ENCODE measurements at regions not wholly inside any gene's neighbourhood (a gene's known extent, or its start where the extent isn't known, plus 50 kb on each side); places are given as distances from the start of the nearest gene placed in this dataset.

DNA sequence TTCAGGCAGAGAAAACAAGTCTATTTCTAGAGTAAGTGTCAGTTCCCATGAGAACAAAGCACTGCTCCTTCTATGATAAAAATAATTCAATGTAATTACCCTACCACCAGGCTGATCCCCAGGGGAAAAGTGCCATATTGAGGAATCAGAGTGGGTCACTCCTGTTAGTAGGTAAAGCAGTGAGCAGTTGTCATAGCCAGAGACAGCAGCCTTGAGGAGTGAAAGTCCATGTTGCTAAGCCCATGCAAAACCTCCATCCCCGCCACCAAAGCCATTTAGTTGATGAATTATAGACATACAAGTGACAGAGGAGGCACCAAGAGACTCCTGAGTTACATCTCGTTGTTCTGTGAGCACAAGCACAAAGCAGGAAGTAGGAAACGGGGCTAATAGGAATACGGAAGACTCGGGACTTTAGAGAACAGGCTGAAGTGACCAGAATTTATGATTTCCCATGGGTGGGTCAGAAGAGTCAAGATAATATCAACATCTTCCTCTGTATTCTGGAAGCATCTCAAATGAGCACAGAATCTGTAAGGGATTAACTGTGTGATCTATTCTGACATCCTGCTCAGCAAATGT is 197.9 kb downstream of the MAFB start:
- no peak for DNase-seq (ENCODE audit: low spot score)

DNA sequence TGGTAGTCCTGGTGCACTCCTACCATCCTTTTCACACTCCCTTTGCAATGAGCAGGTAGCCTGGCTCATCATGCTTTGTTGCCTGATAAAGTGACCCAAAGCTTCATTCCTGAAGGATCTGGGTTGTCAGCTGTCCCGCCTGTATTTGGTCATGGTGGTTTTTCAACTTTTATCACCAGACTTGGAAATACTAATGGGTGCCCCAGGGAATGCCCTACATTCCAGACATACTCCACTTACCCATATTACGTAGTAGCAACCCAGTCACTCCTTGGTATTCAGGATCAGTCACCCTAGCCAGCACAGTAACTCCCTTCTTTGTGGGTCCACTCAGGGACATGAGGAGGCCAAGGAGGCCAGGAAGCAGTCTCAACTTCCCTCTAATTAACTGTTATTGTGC is 199.2 kb downstream of the MAFB start:
- no peak for DNase-seq (ENCODE audit: low spot score)

DNA sequence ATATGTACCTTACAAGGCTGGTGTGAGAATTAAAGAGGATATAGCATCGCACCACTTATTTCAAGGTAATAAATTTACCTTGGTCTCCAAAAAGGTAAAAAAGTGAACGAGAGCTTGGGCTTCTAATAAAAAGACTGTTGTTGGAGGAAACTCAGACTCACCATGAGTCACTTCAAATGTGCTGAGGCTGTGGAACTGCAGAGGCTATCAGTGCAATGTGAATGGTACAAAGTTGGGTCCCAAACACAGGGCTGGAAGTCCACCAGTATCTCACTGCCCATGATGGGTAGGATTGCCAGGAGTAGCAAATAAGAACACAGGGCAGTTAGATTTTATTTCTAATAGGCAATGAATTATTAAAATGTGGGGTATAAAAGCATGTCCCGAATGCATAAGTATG is 200.6 kb downstream of the MAFB start:
- no peak for DNase-seq (ENCODE audit: low spot score)

DNA sequence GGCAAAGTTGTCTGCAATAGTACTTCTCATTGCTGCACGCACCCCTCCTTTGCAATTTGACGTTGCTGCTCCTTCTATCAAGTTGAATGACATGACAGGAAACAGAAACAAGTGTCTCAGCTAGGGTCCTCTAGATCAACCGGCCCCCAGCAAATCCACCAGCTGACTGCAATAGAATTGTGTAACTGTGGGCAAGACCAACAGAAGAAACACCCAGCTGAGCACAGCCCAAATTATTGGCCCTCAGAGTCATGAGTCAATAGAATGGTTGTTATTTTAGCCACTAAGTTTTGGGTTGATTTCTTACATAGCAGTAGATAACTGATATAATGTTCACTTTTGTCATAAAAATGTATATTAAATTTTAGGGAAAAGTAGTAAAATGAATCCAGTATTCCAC is 202.7 kb downstream of the MAFB start:
- no peak for DNase-seq (ENCODE audit: low spot score)

DNA sequence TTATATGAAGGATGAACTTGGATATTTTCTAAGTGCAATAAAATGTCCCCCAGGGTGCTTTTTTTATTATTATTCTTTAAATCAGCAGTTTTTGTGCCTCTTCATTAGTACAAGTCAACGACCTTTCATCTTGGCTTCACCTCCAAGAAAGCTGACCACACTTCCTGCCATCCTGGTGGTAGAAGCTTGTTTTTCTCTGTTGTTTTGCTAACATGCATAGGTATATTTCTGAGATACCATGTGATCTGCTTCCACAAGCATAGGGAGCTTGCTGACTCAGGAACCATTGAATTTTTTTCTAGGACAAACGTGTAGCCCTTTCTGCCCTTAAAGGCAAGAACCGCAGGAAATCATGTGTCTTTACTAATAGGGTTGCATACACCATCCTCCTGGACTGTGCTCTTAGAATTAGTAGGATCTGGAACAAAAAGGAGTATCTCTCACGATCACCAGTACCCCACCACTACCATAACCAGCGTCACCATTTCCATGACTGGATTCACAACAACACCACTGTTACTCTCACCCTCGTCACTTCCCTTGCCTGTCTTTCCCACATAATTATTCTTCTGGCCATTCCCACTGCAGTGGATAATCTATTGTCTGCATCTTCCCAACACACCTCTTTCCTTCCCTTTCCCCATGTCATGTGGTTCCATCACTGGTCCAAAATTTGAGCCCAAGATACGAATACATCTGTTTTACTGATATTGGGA is 207.1 kb downstream of the MAFB start:
- DNase-seq (ENCODE audit: low spot score) = no peak

DNA sequence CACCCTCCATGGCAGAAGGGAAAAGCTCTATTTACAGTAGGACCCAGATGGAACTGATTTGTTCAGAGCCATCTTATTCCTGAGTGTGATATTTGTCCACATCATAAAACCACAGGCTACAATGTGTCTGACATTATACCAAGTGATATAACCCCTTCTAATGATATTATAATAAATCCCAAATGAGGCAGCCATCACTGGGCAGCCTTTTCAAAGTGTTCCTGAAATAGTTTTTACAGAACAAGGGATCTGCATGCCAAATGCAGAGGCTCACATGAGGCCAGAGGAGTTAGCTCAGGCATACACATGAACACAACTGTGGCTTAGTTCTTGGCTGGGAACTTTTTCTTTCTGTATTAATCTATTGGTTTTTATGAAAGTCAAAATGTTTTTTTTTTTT is 207.7 kb downstream of the MAFB start:
- no peak for DNase-seq (ENCODE audit: low spot score)

DNA sequence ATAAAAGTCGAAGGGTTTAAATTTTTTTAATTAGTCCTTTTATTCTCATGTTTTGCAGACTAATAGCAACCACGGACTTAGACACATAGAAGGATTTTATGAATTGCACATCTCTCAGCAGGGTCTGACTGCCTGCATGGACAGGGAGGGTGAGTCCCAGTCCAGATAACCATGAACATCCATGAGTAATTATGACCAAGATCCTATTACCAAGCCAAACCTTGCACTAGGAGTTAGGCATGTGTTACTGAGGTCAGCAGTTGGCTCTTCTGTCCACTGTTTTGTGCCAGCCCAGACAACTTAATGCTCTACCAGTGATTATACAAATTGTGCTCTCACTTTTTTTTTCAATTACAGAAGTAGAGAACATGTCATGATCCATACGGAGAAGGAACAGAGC is 211.2 kb downstream of the MAFB start:
- DNase-seq (ENCODE audit: low spot score) = no peak

DNA sequence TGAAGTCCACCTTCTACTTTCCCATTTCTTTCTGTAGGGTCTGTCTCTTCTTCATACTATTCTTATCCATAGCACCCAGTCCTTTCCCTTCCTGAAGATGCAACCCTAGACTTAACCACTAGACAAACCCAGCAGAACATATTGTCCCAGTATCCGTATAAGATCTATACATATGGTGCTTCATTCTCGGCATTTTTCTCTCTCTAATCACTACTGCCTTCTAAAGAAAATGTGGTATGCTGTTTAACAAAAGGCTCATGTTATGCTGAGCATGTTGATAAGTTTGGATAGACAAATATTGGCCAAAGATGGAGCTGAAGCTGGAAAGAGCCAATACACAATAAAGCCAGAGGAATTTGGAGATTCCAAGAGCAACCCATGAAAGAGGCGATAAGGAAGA is 212.6 kb downstream of the MAFB start:
- DNase-seq (ENCODE audit: low spot score) = no peak

DNA sequence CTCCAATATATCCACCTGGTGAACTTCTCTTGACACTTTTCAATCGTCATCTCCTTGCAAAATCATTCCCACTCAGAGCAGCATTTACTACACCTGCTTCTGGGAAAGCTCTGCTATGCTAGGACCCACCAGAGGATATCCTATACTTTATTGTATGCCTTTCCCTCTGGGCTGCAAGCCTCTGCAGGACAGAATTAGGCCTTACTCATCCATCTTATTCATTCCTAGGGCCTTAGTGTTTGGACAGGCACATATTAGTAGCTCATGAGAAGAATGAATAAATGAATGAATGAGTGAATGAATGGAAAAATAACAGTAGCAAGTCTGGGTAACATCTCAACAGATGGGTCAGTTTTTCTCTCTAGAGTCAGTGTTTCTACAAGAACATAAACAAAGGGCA is 216.1 kb downstream of the MAFB start:
- DNase-seq (ENCODE audit: low spot score) = no peak

DNA sequence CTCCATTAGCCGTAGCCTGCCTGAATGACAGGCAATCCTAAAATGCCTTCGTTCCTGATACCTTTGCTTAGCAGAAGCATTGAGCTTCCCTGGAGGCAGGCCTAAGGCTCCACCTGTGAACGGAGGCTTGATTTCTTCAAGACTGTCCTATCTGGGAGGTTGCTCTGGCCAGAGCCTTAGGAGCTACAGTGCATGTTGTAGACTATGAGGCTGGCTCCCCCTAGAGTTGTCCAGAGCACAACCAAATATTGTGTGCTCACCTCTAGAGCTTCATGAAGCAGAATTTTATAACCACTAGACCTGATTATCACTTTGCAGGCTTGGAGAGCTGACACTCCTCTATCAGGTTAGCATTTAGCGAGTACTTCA is 217.8 kb downstream of the MAFB start:
- DNase-seq (ENCODE audit: low spot score) = peak; percentile 13

DNA sequence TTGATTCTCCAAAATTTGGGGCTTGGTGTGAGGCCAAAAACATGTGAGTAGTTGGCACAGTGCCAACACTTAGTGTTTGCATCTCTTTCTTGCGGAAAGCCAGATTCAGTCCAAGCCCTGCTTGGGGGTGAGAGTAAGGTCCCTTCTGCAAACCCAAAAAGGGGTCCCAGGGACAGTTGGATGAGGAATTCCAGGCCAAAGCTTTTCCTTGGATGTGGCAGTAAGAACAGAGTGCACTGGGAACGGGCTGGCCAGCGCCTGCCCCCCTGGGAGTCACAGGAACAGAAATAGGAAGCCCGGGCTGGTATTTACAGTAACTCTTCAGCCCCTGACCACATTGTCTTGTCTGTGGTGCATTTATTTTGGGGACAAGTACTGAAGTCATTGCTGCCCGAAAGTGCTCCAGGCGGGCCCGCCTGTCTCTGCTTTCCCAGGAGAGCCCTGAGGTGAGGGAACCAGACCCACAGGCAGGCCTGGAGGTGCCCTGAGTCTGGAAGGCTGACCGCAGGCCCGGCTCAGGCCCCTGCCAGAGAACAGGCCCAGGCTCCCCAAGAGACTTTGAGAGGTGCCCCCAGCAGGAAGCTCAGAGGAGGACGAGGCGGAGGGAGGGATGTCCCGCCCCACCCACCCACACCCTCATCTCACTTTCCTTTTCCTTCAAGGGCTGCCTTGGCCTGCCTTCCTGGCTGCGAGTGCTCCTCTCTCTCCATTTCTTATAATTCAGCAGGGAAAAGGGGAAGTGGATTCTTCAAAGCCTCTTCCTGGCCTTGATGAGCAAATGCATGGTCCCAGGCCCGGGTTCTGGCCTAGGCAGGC is 218.4 kb downstream of the MAFB start:
- DNase-seq (ENCODE audit: low spot score) = peak; percentile 54

DNA sequence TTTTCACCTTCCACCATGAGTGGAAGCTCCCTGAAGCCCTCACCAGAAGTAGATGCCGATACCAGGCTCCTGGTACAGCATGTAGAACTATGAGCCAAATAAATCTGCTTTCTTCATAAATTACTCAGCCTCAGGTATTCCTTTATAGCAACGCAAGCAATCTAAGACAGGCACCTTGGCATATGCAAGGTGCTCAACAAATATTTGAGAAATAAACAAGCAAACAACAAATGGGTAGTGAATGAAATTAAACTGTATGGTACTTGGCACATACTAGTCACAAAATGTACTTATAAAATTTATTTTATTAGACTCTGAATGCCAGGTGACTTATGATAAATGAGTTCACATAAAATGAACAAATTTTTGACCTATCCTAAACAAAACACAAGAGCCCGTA is 220.3 kb downstream of the MAFB start:
- no peak for DNase-seq (ENCODE audit: low spot score)

DNA sequence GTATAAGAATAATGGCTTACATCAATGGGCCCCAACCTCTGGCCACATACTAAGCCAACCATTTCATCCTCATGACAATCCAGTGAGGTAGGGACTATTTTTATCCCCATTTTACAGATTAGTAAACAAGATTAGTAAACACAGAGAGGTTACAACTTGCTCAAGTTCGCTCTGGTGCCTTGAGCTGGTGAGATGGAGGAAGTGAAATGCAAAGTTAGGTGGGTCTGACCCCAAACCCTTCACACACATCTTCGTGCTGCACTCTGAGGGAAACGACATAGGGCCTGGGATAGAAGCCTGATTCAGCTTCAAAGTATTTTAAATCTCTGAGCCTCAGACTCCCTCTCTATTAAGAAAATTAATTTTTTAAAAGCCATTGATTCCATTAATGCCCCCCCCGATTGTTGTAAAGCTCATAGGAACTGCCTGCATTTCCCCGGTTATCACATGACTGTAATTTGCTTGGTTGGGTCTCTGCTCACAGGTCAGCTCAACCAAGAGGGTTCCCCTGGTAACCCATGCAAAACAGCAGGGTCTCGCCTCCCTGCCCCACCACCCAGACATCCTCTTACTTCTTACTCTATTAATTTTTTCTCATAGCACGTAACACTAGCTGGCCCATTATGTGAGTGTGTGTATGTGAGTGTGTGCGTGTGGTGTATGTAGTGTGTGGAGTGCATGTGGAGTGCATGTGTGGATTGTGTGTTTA is 221.2 kb downstream of the MAFB start:
- no peak for DNase-seq (ENCODE audit: low spot score)

DNA sequence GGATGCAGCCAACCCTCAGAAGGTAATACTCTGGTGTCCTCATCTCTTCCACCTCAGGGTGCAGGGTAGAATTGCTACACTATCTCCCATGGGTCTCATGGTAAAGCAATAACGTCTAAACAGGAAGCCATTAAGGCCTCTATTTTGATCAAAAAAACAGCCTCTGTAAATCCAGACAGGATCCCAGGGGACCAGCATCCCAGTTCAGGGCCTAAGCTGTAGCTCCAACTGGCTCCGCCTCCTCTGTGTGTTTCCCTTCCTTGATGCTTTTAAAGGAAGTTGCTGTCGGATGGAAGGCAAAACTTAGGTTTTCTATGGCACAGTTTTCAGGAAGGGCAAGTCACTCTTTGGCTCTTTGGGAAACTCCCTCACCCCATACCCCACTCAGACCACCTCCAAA is 222.0 kb downstream of the MAFB start:
- DNase-seq (ENCODE audit: low spot score) = no peak

DNA sequence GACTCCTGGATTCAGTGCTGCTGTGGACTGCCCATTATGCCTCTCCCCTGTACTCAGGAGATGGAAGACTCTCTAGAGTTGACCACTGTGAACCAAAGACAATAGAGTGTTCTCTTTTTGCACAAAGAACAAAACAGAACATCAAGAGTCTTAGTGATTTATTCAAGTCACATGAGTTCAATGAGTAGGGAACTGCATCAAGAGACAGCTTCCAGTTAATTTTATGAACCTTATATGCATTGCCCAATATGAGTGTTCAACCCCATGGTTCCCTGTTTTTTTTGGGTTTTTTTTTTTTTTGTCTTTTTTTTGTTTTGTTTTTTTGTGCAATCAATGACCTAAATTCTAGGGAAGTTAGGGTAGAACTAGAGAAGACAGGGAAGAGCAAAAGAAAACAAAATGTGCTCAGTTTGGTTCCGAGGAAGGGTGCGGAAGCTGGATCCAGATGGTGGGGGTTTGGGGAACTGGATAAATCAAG is 224.3 kb downstream of the MAFB start:
- peak; percentile 36 for DNase-seq (ENCODE audit: low spot score)

DNA sequence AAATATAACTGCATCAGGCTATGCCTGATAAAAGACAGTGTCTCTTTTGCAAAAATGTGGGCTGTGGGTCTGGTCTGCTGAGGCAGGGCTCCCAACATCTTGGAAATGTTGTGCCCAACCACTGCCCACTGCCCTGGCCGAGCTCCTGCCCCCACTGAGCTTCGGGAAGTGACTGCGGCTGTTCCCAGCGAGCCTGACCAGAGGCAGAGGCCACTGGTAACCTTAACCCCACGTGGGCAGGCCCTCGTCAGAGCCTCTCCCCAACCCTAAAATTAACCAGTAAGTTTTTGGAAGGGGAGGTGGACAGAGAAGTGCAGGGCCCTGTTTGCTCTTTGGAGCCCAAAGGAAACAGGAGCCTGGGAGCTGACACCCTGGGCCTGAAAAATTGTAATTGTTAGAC is 225.9 kb downstream of the MAFB start:
- no peak for DNase-seq (ENCODE audit: low spot score)

DNA sequence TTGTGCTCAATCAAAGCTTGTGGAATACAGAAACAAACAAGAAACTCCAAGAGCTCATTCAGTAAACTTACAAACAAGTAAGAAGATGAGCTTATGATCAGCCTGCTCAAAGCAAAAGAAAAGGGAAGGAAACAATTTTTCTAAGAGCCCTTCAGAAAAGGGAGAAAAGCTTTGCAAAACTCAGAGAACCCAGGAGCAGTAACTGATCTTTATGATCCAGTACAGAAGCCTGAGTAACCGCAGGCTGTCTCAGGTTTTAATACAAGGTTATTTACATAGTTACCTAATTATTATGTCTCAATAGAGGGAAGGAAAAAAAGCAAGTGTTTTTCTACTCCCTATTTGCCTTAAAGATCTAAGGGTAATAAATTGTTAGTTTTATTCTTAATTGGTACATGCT is 226.5 kb downstream of the MAFB start:
- DNase-seq (ENCODE audit: low spot score) = no peak

DNA sequence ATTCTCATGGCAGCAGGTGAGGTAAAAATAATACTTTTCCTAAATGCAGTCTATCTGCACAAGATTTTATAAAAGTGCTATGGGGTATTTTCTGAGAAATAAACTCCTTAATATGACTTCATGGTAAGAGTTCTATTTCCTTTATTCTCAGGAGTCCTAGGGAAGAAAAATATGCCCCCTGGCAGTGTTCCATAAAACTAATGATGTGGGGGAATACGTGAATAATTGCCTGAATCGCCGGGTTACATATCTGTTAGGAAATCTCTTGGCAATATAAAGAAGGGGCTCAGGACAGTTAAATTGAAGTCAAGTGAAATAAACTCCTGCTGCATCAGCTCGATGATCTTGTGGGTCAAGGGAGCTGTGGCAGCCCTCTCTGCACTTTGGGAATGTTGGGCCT is 229.7 kb downstream of the MAFB start:
- DNase-seq (ENCODE audit: low spot score) = no peak

DNA sequence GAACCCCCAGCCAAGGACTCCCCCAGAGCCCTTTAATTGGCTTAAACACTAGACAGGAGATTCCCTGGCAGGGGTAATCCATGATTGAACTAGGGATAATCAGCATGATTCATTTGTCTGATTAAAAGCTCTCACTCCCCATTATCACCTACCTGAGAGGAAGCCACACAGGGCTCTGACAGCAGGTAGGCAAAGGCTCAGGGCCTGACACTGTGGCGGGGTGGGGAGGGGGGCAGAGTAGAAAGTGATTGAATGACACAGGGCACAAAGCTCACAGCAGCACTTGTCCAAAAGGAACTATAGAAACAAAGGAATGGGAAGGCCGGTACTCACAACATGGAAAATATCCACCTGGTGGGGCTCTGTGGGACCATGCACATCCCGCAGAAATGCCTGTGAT is 231.6 kb downstream of the MAFB start:
- DNase-seq (ENCODE audit: low spot score) = no peak

DNA sequence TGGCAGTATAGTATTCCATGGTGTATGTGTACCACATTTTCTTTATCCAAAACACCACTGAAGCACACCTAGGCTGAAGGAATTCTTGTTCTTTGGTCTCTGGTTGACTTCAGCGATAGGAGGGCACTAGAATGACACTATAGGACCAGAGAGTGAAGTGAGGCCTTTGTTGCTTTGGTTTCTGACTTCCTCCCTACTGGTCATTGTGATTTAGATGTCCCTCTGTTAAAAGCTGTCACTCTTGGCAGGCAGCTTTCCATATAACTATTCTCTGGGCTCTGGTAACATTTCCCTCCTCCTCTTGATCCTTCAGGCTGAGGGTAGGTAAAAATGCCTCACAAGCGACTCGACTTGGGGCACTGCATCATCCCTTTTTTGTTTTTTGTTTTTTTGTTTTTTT is 236.3 kb downstream of the MAFB start:
- no peak for DNase-seq (ENCODE audit: low spot score)

DNA sequence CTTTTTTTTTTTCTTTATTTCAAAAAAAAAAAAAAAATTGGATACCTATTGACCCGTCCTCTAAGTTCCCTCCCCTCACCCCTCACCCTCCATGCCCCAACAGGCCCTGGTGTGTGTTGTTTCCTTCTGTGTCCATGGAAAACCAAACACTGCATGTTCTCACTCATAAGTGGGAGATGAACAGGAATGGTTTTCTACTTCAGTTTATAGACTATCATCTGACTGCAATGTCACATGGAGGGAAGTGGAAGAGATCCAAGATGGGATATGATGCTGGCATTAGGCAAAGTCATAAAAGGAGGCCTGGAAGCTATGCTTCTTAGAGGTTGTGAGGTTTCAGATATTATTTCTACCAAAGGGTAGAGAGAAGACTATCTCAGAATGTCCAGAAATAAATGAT is 237.5 kb downstream of the MAFB start:
- DNase-seq (ENCODE audit: low spot score) = no peak

DNA sequence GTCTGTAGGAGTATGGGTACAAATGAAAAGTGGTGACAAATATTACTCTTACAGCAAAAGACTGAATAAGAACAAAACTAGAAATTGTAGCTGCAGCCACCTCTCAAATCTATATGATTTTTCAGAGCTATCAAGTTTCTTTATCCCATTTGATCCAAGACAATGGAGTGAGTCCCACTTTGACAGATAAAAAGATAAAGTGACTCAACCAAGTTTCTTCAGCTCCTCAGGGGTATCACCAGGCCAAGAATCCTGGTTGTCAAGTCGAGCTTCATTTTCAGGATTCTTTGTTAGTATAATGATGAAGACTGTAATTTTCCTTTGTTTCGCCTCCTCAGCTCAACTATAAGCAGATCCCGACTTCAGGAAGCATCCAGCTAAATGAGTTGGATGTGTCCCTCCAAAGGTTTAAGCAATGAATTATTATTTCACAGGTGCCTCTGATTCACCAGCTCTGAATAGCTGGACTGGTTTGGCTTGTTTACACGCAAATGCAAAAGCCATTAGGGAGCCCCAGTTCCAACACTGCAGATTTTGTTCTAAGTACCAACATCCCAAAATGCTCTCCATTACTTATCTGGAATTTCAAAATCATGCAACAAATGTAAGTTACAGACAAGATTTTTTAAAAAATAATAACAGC is 238.9 kb downstream of the MAFB start:
- no peak for DNase-seq (ENCODE audit: low spot score)
